ENCODE measurements at regions not wholly inside any gene's neighbourhood (a gene's known extent, or its start where the extent isn't known, plus 50 kb on each side); places are given as distances from the start of the nearest gene placed in this dataset.

DNA sequence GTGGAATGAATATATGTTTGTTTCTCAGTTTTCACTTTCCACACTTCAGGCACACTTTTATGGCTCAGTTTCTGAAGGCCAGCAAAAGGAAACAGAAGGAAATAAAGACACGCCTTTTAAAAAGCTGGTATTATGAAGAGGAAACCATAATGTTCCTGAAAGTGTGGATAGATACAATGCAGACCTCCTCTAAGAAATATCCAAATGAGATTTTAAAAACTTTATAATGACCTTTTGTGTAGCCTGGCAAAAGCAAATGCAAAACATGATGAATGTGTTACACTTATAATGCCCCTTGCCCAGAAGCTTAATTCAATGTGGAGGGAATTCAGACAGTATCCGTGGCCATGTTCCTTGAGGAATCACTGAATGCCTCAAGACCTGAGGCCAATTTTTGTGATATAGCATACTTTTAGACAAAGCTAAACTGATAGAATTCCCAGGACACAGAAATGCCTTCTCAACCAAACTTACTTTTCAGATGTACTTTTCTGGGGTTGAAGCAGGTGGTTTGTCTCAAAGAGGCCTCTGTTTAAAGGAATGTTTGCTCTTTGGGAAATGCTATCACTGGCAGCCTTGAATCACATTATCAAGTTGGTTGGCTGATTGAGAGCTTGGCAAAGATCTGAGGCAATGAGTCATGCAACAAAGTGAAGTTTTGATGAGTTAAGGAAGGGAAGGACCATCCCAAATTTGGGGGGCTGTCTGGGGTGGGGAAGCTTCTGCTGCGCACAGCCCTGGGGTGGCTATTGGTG lies 77.1 kb upstream of the CACNA2D3 start:
- RAD21 ChIA-PET (ENCODE audit: low non-redundant PET in 1 of 2, low total read pairs in 2 of 2, uncharacterized antibody in 2 of 2, unreplicated experiment in 2 of 2) = no interaction called here
- Histone ChIP-seq H3K79me2 (ENCODE audit: insufficient read depth, low read length) (no peaks in the 10 kb centered on the region), H3K9me3 (ENCODE audit: control insufficient read depth in 1 of 2, insufficient read depth in 1 of 2, low read depth in 1 of 2, low read length in 2 of 2) (no peaks in the 10 kb centered on the region), H3K27ac (ENCODE audit: low read depth, low read length) (no peak overlapping the region), H3K4me1 (ENCODE audit: control insufficient read depth in 1 of 2, insufficient read depth in 2 of 2, low read length in 2 of 2) (peaks cover 6 to 12% of the 10 kb centered on the region in 2 experiments; a peak in 1 of 4 replicates), H4K20me1 (ENCODE audit: insufficient read depth) (no peaks in the 10 kb centered on the region), H3K4me2 (ENCODE audit: low read length) (no peak overlapping the region), H3K27me3 (ENCODE audit: insufficient read depth, low read length) (0 out of 2 replicates have a peak, but pooled peaks cover 4% of the 10 kb centered on the region), H3K36me3 (ENCODE audit: control insufficient read depth in 1 of 2, insufficient read depth in 2 of 2, low read length in 2 of 2) (no peaks in the 10 kb centered on the region), H3K9me2 (ENCODE audit: insufficient read depth) (no peaks in the 10 kb centered on the region), H3K9ac (ENCODE audit: low read length) (no peak overlapping the region), H2AFZ (ENCODE audit: low read depth, low read length, poor library complexity, severe bottlenecking) (no peak overlapping the region), H3K4me3 (replicated peaks in 1 of 2; ENCODE audit: low read depth in 1 of 2, low read length in 2 of 2) (no peak overlapping the region)
- BruUV-seq (replicated peaks) = no TSS peak
- DNase-seq (ENCODE audit: low read depth, low spot score) = no peak
- POLR2A ChIA-PET = no interaction called here
- no peak for ATAC-seq
- TF ChIP-seq ATF3 (IDR thresholded peaks at IDR 0.05) (no peak), CBX3 (IDR thresholded peaks at IDR 0.05; ENCODE audit: low read depth) (no peak), POLR2AphosphoS5 (IDR thresholded peaks at IDR 0.05; ENCODE audit: low read depth, low read length) (no peak), EGR1 (IDR thresholded peaks at IDR 0.05; ENCODE audit: low read depth) (no peak), CTCF (IDR thresholded peaks at IDR 0.05 in 2 of 3, conservative IDR thresholded peaks at IDR 0.05 in 1 of 3; ENCODE audit: borderline replicate concordance in 1 of 3, insufficient read depth in 1 of 3, low read depth in 2 of 3, low read length in 2 of 3) (no peak), SRF (IDR thresholded peaks at IDR 0.05; ENCODE audit: low read depth) (no peak), CEBPB (IDR thresholded peaks at IDR 0.05; ENCODE audit: low read depth) (no peak), ZNF274 (IDR thresholded peaks at IDR 0.05; ENCODE audit: low read depth, low read length) (no peak), EZH2 (IDR thresholded peaks at IDR 0.05) (no peak), REST (IDR thresholded peaks at IDR 0.05; ENCODE audit: low read depth) (no peak), TCF7L2 (IDR thresholded peaks at IDR 0.05; ENCODE audit: borderline replicate concordance, extremely low read depth, insufficient read depth, insufficient read length) (no peak), SIN3A (IDR thresholded peaks at IDR 0.05; ENCODE audit: low read depth) (no peak), EZH2phosphoT487 (IDR thresholded peaks at IDR 0.05; ENCODE audit: borderline replicate concordance) (no peak), JUND (IDR thresholded peaks at IDR 0.05) (no peak)
- TF ChIP-seq, protein P1, sequence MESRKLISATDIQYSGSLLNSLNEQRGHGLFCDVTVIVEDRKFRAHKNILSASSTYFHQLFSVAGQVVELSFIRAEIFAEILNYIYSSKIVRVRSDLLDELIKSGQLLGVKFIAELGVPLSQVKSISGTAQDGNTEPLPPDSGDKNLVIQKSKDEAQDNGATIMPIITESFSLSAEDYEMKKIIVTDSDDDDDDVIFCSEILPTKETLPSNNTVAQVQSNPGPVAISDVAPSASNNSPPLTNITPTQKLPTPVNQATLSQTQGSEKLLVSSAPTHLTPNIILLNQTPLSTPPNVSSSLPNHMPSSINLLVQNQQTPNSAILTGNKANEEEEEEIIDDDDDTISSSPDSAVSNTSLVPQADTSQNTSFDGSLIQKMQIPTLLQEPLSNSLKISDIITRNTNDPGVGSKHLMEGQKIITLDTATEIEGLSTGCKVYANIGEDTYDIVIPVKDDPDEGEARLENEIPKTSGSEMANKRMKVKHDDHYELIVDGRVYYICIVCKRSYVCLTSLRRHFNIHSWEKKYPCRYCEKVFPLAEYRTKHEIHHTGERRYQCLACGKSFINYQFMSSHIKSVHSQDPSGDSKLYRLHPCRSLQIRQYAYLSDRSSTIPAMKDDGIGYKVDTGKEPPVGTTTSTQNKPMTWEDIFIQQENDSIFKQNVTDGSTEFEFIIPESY (IDR thresholded peaks at IDR 0.05; ENCODE audit: extremely low read depth, insufficient replicate concordance, low read length) = no peak
- CTCF ChIA-PET = no interaction called here
- intact Hi-C loops (cut with micrococcal nuclease) = no loop called here
